GM12892 (cell line): ENCODE measurements at regions not wholly inside any gene's neighbourhood (a gene's known extent, or its start where the extent isn't known, plus 50 kb on each side); places are given as distances from the start of the nearest gene placed in this dataset.

Source experiments
- DNase-seq: peaks from one replicate; pipeline ENCODE4 v3.0.0; 2011; ENCODE audit not compliant: insufficient read length
- FAIRE-seq: peaks from 2 replicates; lab custom pipeline; 2011; peaks lifted over from hg19 to GRCh38; lab: Jason Lieb, UNC
- POLR2A ChIP-seq: IDR thresholded peaks from 2 replicates; pipeline ENCODE4 v1.6.1; 2011; ENCODE audit warnings: low read depth, low read length, control low read depth
- POLR2AphosphoS5 ChIP-seq: IDR thresholded peaks from 2 replicates; pipeline ENCODE4 v1.6.1; 2011; ENCODE audit warnings: low read depth, low read length, control low read depth
- TAF1 ChIP-seq: IDR thresholded peaks from 2 replicates; pipeline ENCODE4 v1.6.1; 2011; ENCODE audit warnings: low read depth, mild to moderate bottlenecking, control low read depth, low read length, borderline replicate concordance

GRCh38 chr2:228853151-228853550 is 417.9 kb downstream of the PID1 start:
- TF ChIP-seq POLR2A (no peak), TAF1 (no peak), POLR2AphosphoS5 (no peak)
- FAIRE-seq (no peak), DNase-seq (no peak)

GRCh38 chr2:228848638-228849037 is 422.4 kb downstream of the PID1 start:
- FAIRE-seq, result no peak
- no peak for DNase-seq
- TF ChIP-seq POLR2AphosphoS5 (no peak), TAF1 (no peak), POLR2A (no peak)

- FAIRE-seq (no peak), DNase-seq (no peak)
- TF ChIP-seq TAF1, result no peak
- TF ChIP-seq POLR2AphosphoS5, result no peak
- no peak for TF ChIP-seq POLR2A
These were observed 423.4 kb downstream of the PID1 start for GRCh38 chr2:228847684-228848083.

GRCh38 chr2:228846161-228846560 is 424.9 kb downstream of the PID1 start:
- DNase-seq (no peak), FAIRE-seq (no peak)
- no peak for TF ChIP-seq POLR2AphosphoS5
- TF ChIP-seq POLR2A, result no peak
- no peak for TF ChIP-seq TAF1

- FAIRE-seq (no peak), DNase-seq (no peak)
- TF ChIP-seq TAF1 (no peak), POLR2A (no peak), POLR2AphosphoS5 (no peak)
These were observed 425.7 kb downstream of the PID1 start for GRCh38 chr2:228845162-228845925.

- DNase-seq (no peak), FAIRE-seq (no peak)
- TF ChIP-seq TAF1 (no peak), POLR2A (no peak), POLR2AphosphoS5 (no peak)
These were observed 429.2 kb downstream of the PID1 start for GRCh38 chr2:228841877-228842276.

GRCh38 chr2:228841475-228841874 is 429.6 kb downstream of the PID1 start:
- TF ChIP-seq POLR2A, result no peak
- TF ChIP-seq TAF1, result no peak
- no peak for TF ChIP-seq POLR2AphosphoS5
- FAIRE-seq, result no peak
- no peak for DNase-seq

- FAIRE-seq, result no peak
- no peak for DNase-seq
- no peak for TF ChIP-seq POLR2A
- no peak for TF ChIP-seq POLR2AphosphoS5
- no peak for TF ChIP-seq TAF1
These were observed 430.4 kb downstream of the PID1 start for GRCh38 chr2:228840743-228841114.

GRCh38 chr2:228840113-228840742 is 430.9 kb downstream of the PID1 start:
- DNase-seq, result no peak
- no peak for FAIRE-seq
- no peak for TF ChIP-seq POLR2AphosphoS5
- no peak for TF ChIP-seq POLR2A
- no peak for TF ChIP-seq TAF1

- FAIRE-seq (no peak), DNase-seq (no peak)
- TF ChIP-seq POLR2AphosphoS5 (no peak), TAF1 (no peak), POLR2A (no peak)
These were observed 431.6 kb downstream of the PID1 start for GRCh38 chr2:228839421-228839876.

GRCh38 chr2:228838819-228839218 is 432.3 kb downstream of the PID1 start:
- FAIRE-seq, result no peak
- DNase-seq, result no peak
- no peak for TF ChIP-seq POLR2AphosphoS5
- TF ChIP-seq POLR2A, result no peak
- TF ChIP-seq TAF1, result no peak

- DNase-seq, result no peak
- FAIRE-seq, result no peak
- TF ChIP-seq POLR2A (no peak), TAF1 (no peak), POLR2AphosphoS5 (no peak)
These were observed 442.7 kb downstream of the PID1 start for GRCh38 chr2:228828397-228828796.
